ENCODE measurements at regions not wholly inside any gene's neighbourhood (a gene's known extent, or its start where the extent isn't known, plus 50 kb on each side); places are given as distances from the start of the nearest gene placed in this dataset.
"Not testable (repeated sequence)": the region's sequence is repeated elsewhere in the genome, so short reads cannot be mapped to it uniquely, and the experiment has no call there.

DNA sequence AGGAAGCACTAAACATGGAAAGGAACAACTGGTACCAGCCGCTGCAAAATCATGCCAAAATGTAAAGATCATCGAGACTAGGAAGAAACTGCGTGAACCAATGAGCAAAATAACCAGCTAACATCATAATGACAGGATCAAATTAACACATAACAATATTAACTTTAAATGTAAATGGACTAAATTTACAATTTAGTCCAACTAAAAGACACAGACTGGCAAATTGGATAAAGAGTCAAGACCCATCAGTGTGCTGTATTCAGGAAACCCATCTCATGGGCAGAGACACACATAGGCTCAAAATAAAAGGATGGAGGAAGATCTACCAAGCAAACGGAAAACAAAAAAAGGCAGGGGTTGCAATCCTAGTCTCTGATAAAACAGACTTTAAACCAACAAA is 242.2 kb upstream of the CNR1 start:
- TF ChIP-seq, protein P1, sequence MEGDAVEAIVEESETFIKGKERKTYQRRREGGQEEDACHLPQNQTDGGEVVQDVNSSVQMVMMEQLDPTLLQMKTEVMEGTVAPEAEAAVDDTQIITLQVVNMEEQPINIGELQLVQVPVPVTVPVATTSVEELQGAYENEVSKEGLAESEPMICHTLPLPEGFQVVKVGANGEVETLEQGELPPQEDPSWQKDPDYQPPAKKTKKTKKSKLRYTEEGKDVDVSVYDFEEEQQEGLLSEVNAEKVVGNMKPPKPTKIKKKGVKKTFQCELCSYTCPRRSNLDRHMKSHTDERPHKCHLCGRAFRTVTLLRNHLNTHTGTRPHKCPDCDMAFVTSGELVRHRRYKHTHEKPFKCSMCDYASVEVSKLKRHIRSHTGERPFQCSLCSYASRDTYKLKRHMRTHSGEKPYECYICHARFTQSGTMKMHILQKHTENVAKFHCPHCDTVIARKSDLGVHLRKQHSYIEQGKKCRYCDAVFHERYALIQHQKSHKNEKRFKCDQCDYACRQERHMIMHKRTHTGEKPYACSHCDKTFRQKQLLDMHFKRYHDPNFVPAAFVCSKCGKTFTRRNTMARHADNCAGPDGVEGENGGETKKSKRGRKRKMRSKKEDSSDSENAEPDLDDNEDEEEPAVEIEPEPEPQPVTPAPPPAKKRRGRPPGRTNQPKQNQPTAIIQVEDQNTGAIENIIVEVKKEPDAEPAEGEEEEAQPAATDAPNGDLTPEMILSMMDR (IDR thresholded peaks at IDR 0.05; ENCODE audit: poor library complexity) = not testable (repeated sequence)
- TF ChIP-seq EZH2phosphoT487 (IDR thresholded peaks at IDR 0.05; ENCODE audit: low read depth, severe bottlenecking, unreplicated experiment); EZH2 (IDR thresholded peaks at IDR 0.05; ENCODE audit: borderline replicate concordance): not testable (repeated sequence)
